ENCODE measurements at regions not wholly inside any gene's neighbourhood (a gene's known extent, or its start where the extent isn't known, plus 50 kb on each side); places are given as distances from the start of the nearest gene placed in this dataset.
"Not testable (repeated sequence)": the region's sequence is repeated elsewhere in the genome, so short reads cannot be mapped to it uniquely, and the experiment has no call there.

GRCh38 chr6:28638787-28639430 lies 113.2 kb downstream of the GPX5 start:
- peaks cover 3 to 73% (median 24%) of the 10 kb centered on the region in 3 donors for H3K27me3 ChIP-seq
- no peaks in the 10 kb centered on the region for H3K36me3 ChIP-seq
- intact Hi-C loops (cut with DNase I; ENCODE audit: low total_unique reads), result no loop called here
- no peak overlapping the region for H3K27ac ChIP-seq
- no peak for DNase-seq
- H3K4me3 ChIP-seq, result no peak overlapping the region
- TF ChIP-seq EP300 (IDR thresholded peaks at IDR 0.05) (no peak), POLR2A (IDR thresholded peaks at IDR 0.05) (no peak), CTCF (IDR thresholded peaks at IDR 0.05) (no peak), POLR2AphosphoS5 (IDR thresholded peaks at IDR 0.05) (no peak)
- WGBS, 5 donors, result 83 to 90% (median 84%) methylated on average over 21 of the region's 21 CpGs
- peaks cover 0 to 12% (median 10%) of the 10 kb centered on the region in 4 donors for H3K9me3 ChIP-seq
- H3K4me1 ChIP-seq, result peaks cover 0 to 14% (median 6%) of the 10 kb centered on the region in 4 donors

GRCh38 chr6:28639445-28640290 lies 114.0 kb downstream of the GPX5 start:
- H3K4me1 ChIP-seq, result peaks cover 0 to 11% (median 4%) of the 10 kb centered on the region in 4 donors
- H3K27ac ChIP-seq; H3K4me3 ChIP-seq; H3K36me3 ChIP-seq; intact Hi-C loops (cut with DNase I; ENCODE audit: low total_unique reads); DNase-seq: not testable (repeated sequence)
- 91 to 96% (median 94%) methylated on average over 43 to 47 of the region's 47 CpGs for WGBS, 5 donors
- H3K9me3 ChIP-seq, result peaks cover 0 to 12% (median 10%) of the 10 kb centered on the region in 4 donors
- peaks cover 3 to 72% (median 21%) of the 10 kb centered on the region in 3 donors for H3K27me3 ChIP-seq

- Histone ChIP-seq H3K27ac (no peak overlapping the region), H3K9me3 (peaks cover 0 to 12% (median 7%) of the 10 kb centered on the region in 4 donors), H3K36me3 (no peaks in the 10 kb centered on the region), H3K27me3 (peaks cover 0 to 66% (median 11%) of the 10 kb centered on the region in 3 donors), H3K4me3 (no peak overlapping the region), H3K4me1 (peaks cover 0 to 4% (median 1%) of the 10 kb centered on the region in 4 donors)
- peak in 1 of 2 donors; percentile 19 for DNase-seq
- WGBS, 5 donors, result 11 to 23% (median 17%) methylated on average over 9 of the region's 9 CpGs
- intact Hi-C loops (cut with DNase I; ENCODE audit: low total_unique reads), result no loop called here
- TF ChIP-seq POLR2AphosphoS5 (IDR thresholded peaks at IDR 0.05), result no peak
- no peak for TF ChIP-seq POLR2A (IDR thresholded peaks at IDR 0.05)
- TF ChIP-seq CTCF (IDR thresholded peaks at IDR 0.05), result no peak
- TF ChIP-seq EP300 (IDR thresholded peaks at IDR 0.05), result no peak
Observed at GRCh38 chr6:28643017-28643740, 117.5 kb downstream of the GPX5 start.

GRCh38 chr6:28646650-28647049 lies 121.0 kb downstream of the GPX5 start:
- TF ChIP-seq POLR2A (IDR thresholded peaks at IDR 0.05) (no peak), CTCF (IDR thresholded peaks at IDR 0.05) (no peak), EP300 (IDR thresholded peaks at IDR 0.05) (no peak), POLR2AphosphoS5 (IDR thresholded peaks at IDR 0.05) (no peak)
- Histone ChIP-seq H3K9me3 (no peaks in the 10 kb centered on the region), H3K36me3 (no peaks in the 10 kb centered on the region), H3K27ac (no peak overlapping the region), H3K4me1 (peaks cover 0 to 16% (median 6%) of the 10 kb centered on the region in 4 donors), H3K27me3 (peaks cover 0 to 65% (median 17%) of the 10 kb centered on the region in 3 donors), H3K4me3 (no peak overlapping the region)
- WGBS, 5 donors, result 21 to 33% (median 23%) methylated on average over 1 of the region's 1 CpG
- DNase-seq, result no peak
- intact Hi-C loops (cut with DNase I; ENCODE audit: low total_unique reads), result no loop called here

Data from stomach (tissue), 8 donors.